HepG2 (cell line): ENCODE measurements at regions not wholly inside any gene's neighbourhood (a gene's known extent, or its start where the extent isn't known, plus 50 kb on each side); places are given as distances from the start of the nearest gene placed in this dataset.
A peak's percentile ranks its signal among the peaks of the same experiment; 100 is the strongest.

Experiments used
- EP300 ChIP-seq, 3 experiments: sonication (generic) in 1 of 3; formaldehyde crosslinking in 1 of 3; IDR thresholded peaks; 2 replicates each; pipeline versions ENCODE4 v1.5.1 to v1.6.1; 2011 to 2020; ENCODE audit warnings: low read depth in 2 of 3, low read length in 2 of 3, borderline replicate concordance in 1 of 3, improper control_type of control experiment in 1 of 3, mild to moderate bottlenecking in 1 of 3, missing genetic modification reagents in 1 of 3, moderate library complexity in 1 of 3
- KDM6A ChIP-seq: IDR thresholded peaks from 2 replicates; pipeline ENCODE4 v1.6.1; 2016; ENCODE audit warnings: low read depth
- POLR2AphosphoS2 ChIP-seq: IDR thresholded peaks from 2 replicates; pipeline ENCODE4 v1.6.1; 2011; ENCODE audit warnings: low read depth, low read length, improper control_type of control experiment
- SAP130 ChIP-seq: IDR thresholded peaks from 2 replicates; pipeline ENCODE4 v1.6.1; 2016; ENCODE audit warnings: low read depth
- SIX1 ChIP-seq: sonication (generic); formaldehyde crosslinking; IDR thresholded peaks from 2 replicates; pipeline ENCODE4 v1.4.0; 2020; ENCODE audit warnings: missing genetic modification reagents, borderline replicate concordance
- ZBTB7B ChIP-seq: sonication (generic); formaldehyde crosslinking; IDR thresholded peaks from 2 replicates; pipeline ENCODE4 v1.4.0; 2020; ENCODE audit warnings: missing genetic modification reagents
- ZFP36 ChIP-seq: fragments of 150-350 bp; IDR thresholded peaks from 2 replicates; pipeline ENCODE4 v1.6.1; 2018; ENCODE audit warnings: borderline replicate concordance, low read length, low read depth; ENCODE audit not compliant: partially characterized antibody
- ZNF44 ChIP-seq: sonication (generic); formaldehyde crosslinking; IDR thresholded peaks from 2 replicates; pipeline ENCODE4 v1.5.1; 2020; ENCODE audit warnings: mild to moderate bottlenecking, missing genetic modification reagents
- ZNF790 ChIP-seq: sonication (generic); formaldehyde crosslinking; IDR thresholded peaks from 2 replicates; pipeline ENCODE4 v1.8.0; 2022; ENCODE audit warnings: missing genetic modification reagents, mild to moderate bottlenecking, borderline replicate concordance
- TF ChIP-seq, protein P1 (sequence below): sonication (generic); formaldehyde crosslinking; IDR thresholded peaks from 2 replicates; pipeline ENCODE4 v1.4.0; 2020; ENCODE audit warnings: missing genetic modification reagents
- TF ChIP-seq, protein P2 (sequence below): sonication (generic); formaldehyde crosslinking; IDR thresholded peaks from 2 replicates; pipeline ENCODE4 v1.5.1; 2020; ENCODE audit warnings: mild to moderate bottlenecking, missing genetic modification reagents, moderate library complexity
- TF ChIP-seq, protein P3 (sequence below): sonication (generic); formaldehyde crosslinking; conservative IDR thresholded peaks from 2 replicates; pipeline ENCODE4 v1.4.0; 2020; ENCODE audit warnings: mild to moderate bottlenecking, missing genetic modification reagents, moderate library complexity
- TF ChIP-seq, protein P4 (sequence below), 2 experiments: IDR thresholded peaks; 2 replicates each; pipeline ENCODE4 v1.6.1; 2011 to 2012; ENCODE audit warnings: low read length in 2 of 2, borderline replicate concordance in 1 of 2, low read depth in 1 of 2, mild to moderate bottlenecking in 1 of 2, moderate library complexity in 1 of 2
- TF ChIP-seq, protein P5 (sequence below): sonication (generic); formaldehyde crosslinking; IDR thresholded peaks from 2 replicates; pipeline ENCODE4 v1.4.0; 2020; ENCODE audit warnings: missing genetic modification reagents, mild to moderate bottlenecking, borderline replicate concordance

DNA sequence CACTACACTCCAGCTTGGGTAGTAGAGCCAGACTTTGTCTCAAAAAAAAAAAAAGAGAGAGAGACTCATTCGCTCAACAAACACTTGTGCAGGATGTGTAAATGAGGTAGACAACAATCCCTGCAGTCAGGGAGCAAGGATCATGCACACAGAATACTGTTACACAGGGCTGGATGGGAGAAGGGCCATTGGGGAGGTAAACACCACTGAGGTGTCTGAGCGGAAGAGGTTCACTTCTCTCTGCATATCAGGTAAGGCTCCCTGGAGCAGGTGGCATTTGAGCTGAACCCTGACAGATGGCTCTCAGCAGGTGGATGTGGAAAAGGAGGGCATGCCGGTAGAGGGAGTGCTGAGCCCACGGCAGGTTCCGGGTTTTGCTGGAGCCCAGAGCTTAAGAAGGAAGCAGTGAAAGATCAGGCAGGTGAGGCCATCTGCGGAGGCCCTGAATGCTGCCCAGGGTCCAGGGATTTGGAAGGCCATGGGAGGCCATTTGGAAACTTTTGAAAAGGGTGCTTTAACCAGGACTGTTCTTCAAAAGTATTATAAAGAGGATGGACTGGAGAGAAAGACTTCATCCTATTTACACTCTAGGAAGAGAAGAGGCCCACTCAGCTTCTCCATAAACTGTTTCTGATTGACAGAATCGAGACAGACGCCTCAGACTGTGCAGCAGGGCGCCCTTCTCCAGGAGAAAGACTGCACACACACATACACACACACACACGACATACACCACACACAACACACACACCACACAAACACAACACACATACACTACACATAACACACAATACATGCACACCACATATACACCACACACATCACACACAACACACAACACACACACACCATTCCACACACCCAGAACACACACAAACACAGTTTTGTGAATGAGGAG, 199.4 kb downstream of the USP12 start (continued):
- TF ChIP-seq EP300 (IDR thresholded peaks at IDR 0.05; ENCODE audit: low read depth in 2 of 2, low read length in 2 of 2) (no peak), EP300 (CRISPR knock-in tag; IDR thresholded peaks at IDR 0.05; ENCODE audit: borderline replicate concordance) (0 out of 2 replicates have a peak, but pooled peaks have one; percentile 24), ZFP36 (peak; percentile 51), SIX1 (no peak), KDM6A (CRISPR knock-in tag) (no peak), ZBTB7B (CRISPR knock-in tag) (0 out of 2 replicates have a peak, but pooled peaks have one; percentile 22), SAP130 (CRISPR knock-in tag) (peak; percentile 47; the same call in 1 of the 2 replicates), ZNF790 (CRISPR knock-in tag) (no peak), ZNF44 (CRISPR knock-in tag) (no peak), POLR2AphosphoS2 (no peak)
- TF ChIP-seq, protein P1, sequence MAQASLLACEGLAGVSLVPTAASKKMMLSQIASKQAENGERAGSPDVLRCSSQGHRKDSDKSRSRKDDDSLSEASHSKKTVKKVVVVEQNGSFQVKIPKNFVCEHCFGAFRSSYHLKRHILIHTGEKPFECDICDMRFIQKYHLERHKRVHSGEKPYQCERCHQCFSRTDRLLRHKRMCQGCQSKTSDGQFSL (CRISPR knock-in tag) = no peak
- TF ChIP-seq, protein P2, sequence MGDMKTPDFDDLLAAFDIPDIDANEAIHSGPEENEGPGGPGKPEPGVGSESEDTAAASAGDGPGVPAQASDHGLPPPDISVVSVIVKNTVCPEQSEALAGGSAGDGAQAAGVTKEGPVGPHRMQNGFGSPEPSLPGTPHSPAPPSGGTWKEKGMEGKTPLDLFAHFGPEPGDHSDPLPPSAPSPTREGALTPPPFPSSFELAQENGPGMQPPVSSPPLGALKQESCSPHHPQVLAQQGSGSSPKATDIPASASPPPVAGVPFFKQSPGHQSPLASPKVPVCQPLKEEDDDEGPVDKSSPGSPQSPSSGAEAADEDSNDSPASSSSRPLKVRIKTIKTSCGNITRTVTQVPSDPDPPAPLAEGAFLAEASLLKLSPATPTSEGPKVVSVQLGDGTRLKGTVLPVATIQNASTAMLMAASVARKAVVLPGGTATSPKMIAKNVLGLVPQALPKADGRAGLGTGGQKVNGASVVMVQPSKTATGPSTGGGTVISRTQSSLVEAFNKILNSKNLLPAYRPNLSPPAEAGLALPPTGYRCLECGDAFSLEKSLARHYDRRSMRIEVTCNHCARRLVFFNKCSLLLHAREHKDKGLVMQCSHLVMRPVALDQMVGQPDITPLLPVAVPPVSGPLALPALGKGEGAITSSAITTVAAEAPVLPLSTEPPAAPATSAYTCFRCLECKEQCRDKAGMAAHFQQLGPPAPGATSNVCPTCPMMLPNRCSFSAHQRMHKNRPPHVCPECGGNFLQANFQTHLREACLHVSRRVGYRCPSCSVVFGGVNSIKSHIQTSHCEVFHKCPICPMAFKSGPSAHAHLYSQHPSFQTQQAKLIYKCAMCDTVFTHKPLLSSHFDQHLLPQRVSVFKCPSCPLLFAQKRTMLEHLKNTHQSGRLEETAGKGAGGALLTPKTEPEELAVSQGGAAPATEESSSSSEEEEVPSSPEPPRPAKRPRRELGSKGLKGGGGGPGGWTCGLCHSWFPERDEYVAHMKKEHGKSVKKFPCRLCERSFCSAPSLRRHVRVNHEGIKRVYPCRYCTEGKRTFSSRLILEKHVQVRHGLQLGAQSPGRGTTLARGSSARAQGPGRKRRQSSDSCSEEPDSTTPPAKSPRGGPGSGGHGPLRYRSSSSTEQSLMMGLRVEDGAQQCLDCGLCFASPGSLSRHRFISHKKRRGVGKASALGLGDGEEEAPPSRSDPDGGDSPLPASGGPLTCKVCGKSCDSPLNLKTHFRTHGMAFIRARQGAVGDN = peak; percentile 80
- TF ChIP-seq, protein P3, sequence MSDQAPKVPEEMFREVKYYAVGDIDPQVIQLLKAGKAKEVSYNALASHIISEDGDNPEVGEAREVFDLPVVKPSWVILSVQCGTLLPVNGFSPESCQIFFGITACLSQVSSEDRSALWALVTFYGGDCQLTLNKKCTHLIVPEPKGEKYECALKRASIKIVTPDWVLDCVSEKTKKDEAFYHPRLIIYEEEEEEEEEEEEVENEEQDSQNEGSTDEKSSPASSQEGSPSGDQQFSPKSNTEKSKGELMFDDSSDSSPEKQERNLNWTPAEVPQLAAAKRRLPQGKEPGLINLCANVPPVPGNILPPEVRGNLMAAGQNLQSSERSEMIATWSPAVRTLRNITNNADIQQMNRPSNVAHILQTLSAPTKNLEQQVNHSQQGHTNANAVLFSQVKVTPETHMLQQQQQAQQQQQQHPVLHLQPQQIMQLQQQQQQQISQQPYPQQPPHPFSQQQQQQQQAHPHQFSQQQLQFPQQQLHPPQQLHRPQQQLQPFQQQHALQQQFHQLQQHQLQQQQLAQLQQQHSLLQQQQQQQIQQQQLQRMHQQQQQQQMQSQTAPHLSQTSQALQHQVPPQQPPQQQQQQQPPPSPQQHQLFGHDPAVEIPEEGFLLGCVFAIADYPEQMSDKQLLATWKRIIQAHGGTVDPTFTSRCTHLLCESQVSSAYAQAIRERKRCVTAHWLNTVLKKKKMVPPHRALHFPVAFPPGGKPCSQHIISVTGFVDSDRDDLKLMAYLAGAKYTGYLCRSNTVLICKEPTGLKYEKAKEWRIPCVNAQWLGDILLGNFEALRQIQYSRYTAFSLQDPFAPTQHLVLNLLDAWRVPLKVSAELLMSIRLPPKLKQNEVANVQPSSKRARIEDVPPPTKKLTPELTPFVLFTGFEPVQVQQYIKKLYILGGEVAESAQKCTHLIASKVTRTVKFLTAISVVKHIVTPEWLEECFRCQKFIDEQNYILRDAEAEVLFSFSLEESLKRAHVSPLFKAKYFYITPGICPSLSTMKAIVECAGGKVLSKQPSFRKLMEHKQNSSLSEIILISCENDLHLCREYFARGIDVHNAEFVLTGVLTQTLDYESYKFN (CRISPR knock-in tag) = peak; percentile 70
- TF ChIP-seq, protein P4, sequence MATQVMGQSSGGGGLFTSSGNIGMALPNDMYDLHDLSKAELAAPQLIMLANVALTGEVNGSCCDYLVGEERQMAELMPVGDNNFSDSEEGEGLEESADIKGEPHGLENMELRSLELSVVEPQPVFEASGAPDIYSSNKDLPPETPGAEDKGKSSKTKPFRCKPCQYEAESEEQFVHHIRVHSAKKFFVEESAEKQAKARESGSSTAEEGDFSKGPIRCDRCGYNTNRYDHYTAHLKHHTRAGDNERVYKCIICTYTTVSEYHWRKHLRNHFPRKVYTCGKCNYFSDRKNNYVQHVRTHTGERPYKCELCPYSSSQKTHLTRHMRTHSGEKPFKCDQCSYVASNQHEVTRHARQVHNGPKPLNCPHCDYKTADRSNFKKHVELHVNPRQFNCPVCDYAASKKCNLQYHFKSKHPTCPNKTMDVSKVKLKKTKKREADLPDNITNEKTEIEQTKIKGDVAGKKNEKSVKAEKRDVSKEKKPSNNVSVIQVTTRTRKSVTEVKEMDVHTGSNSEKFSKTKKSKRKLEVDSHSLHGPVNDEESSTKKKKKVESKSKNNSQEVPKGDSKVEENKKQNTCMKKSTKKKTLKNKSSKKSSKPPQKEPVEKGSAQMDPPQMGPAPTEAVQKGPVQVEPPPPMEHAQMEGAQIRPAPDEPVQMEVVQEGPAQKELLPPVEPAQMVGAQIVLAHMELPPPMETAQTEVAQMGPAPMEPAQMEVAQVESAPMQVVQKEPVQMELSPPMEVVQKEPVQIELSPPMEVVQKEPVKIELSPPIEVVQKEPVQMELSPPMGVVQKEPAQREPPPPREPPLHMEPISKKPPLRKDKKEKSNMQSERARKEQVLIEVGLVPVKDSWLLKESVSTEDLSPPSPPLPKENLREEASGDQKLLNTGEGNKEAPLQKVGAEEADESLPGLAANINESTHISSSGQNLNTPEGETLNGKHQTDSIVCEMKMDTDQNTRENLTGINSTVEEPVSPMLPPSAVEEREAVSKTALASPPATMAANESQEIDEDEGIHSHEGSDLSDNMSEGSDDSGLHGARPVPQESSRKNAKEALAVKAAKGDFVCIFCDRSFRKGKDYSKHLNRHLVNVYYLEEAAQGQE (IDR thresholded peaks at IDR 0.05; ENCODE audit: borderline replicate concordance in 1 of 2, low read depth in 1 of 2, low read length in 2 of 2) = no peak
- TF ChIP-seq, protein P5, sequence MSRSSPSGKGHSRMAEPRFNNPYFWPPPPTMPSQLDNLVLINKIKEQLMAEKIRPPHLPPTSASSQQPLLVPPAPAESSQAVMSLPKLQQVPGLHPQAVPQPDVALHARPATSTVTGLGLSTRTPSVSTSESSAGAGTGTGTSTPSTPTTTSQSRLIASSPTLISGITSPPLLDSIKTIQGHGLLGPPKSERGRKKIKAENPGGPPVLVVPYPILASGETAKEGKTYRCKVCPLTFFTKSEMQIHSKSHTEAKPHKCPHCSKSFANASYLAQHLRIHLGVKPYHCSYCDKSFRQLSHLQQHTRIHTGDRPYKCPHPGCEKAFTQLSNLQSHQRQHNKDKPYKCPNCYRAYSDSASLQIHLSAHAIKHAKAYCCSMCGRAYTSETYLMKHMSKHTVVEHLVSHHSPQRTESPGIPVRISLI = peak; percentile 87
